GM23338 (cell line): ENCODE measurements at regions not wholly inside any gene's neighbourhood (a gene's known extent, or its start where the extent isn't known, plus 50 kb on each side); places are given as distances from the start of the nearest gene placed in this dataset.

Experiments used
- ATAC-seq: fragments of 200-7000 bp; cut with Tn5 transposase; 3 replicates; pipeline ENCODE4 v1.9.1; 2020
- DNase-seq: peaks from one replicate; pipeline ENCODE4 v3.0.0-alpha.2; 2015; ENCODE audit warnings: low spot score
- H2AFZ ChIP-seq: fragments of 200-600 bp; sonication (generic); 2 replicates; pipeline ENCODE4 v1.8.0; 2016; ENCODE audit warnings: antibody characterized with exemption, mild to moderate bottlenecking, moderate library complexity
- H3F3A ChIP-seq: fragments of 200-600 bp; sonication (generic); replicated peaks from 2 replicates; pipeline ENCODE4 v1.8.0; 2017; ENCODE audit warnings: antibody characterized with exemption, mixed run types, low read depth
- H3K27ac ChIP-seq: fragments of 200-600 bp; sonication (generic); 2 replicates; pipeline ENCODE4 v1.6.1; 2016; ENCODE audit warnings: low read depth
- H3K27me3 ChIP-seq: fragments of 200-600 bp; sonication (generic); 2 replicates; pipeline ENCODE4 v1.8.0; 2016; ENCODE audit warnings: mild to moderate bottlenecking, mixed run types, moderate library complexity; ENCODE audit not compliant: insufficient read depth
- H3K36me3 ChIP-seq: fragments of 200-600 bp; sonication (generic); 2 replicates; pipeline ENCODE4 v1.8.0; 2016; ENCODE audit warnings: mild to moderate bottlenecking; ENCODE audit not compliant: insufficient read depth
- H3K4me1 ChIP-seq: fragments of 200-600 bp; sonication (generic); 2 replicates; pipeline ENCODE4 v1.8.0; 2016; ENCODE audit warnings: mild to moderate bottlenecking, moderate library complexity; ENCODE audit not compliant: insufficient read depth
- H3K4me2 ChIP-seq: fragments of 200-600 bp; sonication (generic); 2 replicates; pipeline ENCODE4 v1.7.1; 2017; ENCODE audit warnings: mixed run types
- H3K4me3 ChIP-seq: fragments of 200-600 bp; sonication (generic); 2 replicates; pipeline ENCODE4 v1.6.1; 2016; ENCODE audit warnings: mixed run types
- H3K79me2 ChIP-seq: fragments of 200-600 bp; sonication (generic); replicated peaks from 2 replicates; pipeline ENCODE4 v1.8.0; 2017; ENCODE audit warnings: mild to moderate bottlenecking; ENCODE audit not compliant: insufficient read depth
- H3K9me2 ChIP-seq: fragments of 200-600 bp; sonication (generic); 2 replicates; pipeline ENCODE4 v1.8.0; 2017; ENCODE audit not compliant: insufficient read depth
- H4K20me1 ChIP-seq: fragments of 200-600 bp; sonication (generic); replicated peaks from 2 replicates; pipeline ENCODE4 v1.8.0; 2017; ENCODE audit warnings: mild to moderate bottlenecking; ENCODE audit not compliant: insufficient read depth
- H3K27ac Mint-ChIP-seq: 2 replicates; pipeline ENCODE4 v1.8.0; 2020; ENCODE audit warnings: inconsistent platforms, mild to moderate bottlenecking, moderate library complexity, mixed read lengths
- H3K27me3 Mint-ChIP-seq: 3 replicates; pipeline ENCODE4 v1.8.0; 2022; ENCODE audit warnings: low read depth, mild to moderate bottlenecking, moderate library complexity, mixed read lengths, inconsistent platforms; ENCODE audit not compliant: insufficient read depth, poor library complexity
- H3K36me3 Mint-ChIP-seq: 3 replicates; pipeline ENCODE4 v1.8.0; 2021; ENCODE audit warnings: low read depth, mild to moderate bottlenecking, inconsistent platforms, moderate library complexity, mixed read lengths
- H3K4me1 Mint-ChIP-seq: 3 replicates; pipeline ENCODE4 v1.8.0; 2020; ENCODE audit warnings: mild to moderate bottlenecking, inconsistent platforms, mixed read lengths
- H3K4me3 Mint-ChIP-seq: 3 replicates; pipeline ENCODE4 v1.8.0; 2021; ENCODE audit warnings: moderate library complexity, mild to moderate bottlenecking, inconsistent platforms, mixed read lengths
- H3K9me3 Mint-ChIP-seq: 3 replicates; pipeline ENCODE4 v1.8.0; 2020; ENCODE audit warnings: moderate library complexity, mild to moderate bottlenecking, inconsistent platforms, mixed read lengths
- CREB1 ChIP-seq: fragments of 250-450 bp; sonication (Bioruptor Pico); IDR thresholded peaks from 2 replicates; pipeline ENCODE4 v1.5.0; 2020; ENCODE audit warnings: low read depth, mild to moderate bottlenecking, moderate library complexity
- EZH2 ChIP-seq: fragments of 200-600 bp; sonication (generic); IDR thresholded peaks from one replicate; pipeline ENCODE4 v1.8.0; 2017; ENCODE audit warnings: antibody characterized with exemption, mild to moderate bottlenecking, low read depth; ENCODE audit not compliant: unreplicated experiment
- EZH2phosphoT487 ChIP-seq: fragments of 200-600 bp; sonication (generic); IDR thresholded peaks from one replicate; pipeline ENCODE4 v1.8.1; 2018; ENCODE audit warnings: antibody characterized with exemption; ENCODE audit not compliant: unreplicated experiment
- JUNB ChIP-seq: IDR thresholded peaks from one replicate; pipeline ENCODE4 v1.6.1; 2016; ENCODE audit warnings: antibody characterized with exemption; ENCODE audit not compliant: unreplicated experiment
- NANOG ChIP-seq: IDR thresholded peaks from 2 replicates; pipeline ENCODE4 v1.6.1; 2016; ENCODE audit warnings: antibody characterized with exemption, borderline replicate concordance
- POLR2AphosphoS5 ChIP-seq: IDR thresholded peaks from 2 replicates; pipeline ENCODE4 v1.6.1; 2016; ENCODE audit warnings: antibody characterized with exemption, low read depth
- STAT1 ChIP-seq: IDR thresholded peaks from one replicate; pipeline ENCODE4 v1.6.1; 2016; ENCODE audit warnings: antibody characterized with exemption; ENCODE audit not compliant: unreplicated experiment
- ZNF114 ChIP-seq: fragments of 250-450 bp; sonication (Bioruptor Pico); IDR thresholded peaks from 2 replicates; pipeline ENCODE4 v1.5.0; 2020; ENCODE audit warnings: mild to moderate bottlenecking, moderate library complexity
- ZNF331 ChIP-seq: fragments of 250-450 bp; sonication (Bioruptor Pico); IDR thresholded peaks from 2 replicates; pipeline ENCODE4 v1.5.0; 2020; ENCODE audit warnings: low read depth, mild to moderate bottlenecking, moderate library complexity
- TF ChIP-seq, protein P1 (sequence below), 2 experiments: fragments of 200-600 bp in 1 of 2; sonication (generic) in 1 of 2; conservative IDR thresholded peaks; 2 replicates each; pipeline versions ENCODE4 v1.5.1 to v1.6.1; 2016 to 2017; ENCODE audit warnings: antibody characterized with exemption in 2 of 2, low read depth in 2 of 2, mild to moderate bottlenecking in 2 of 2, moderate library complexity in 1 of 2
- TF ChIP-seq, protein P2 (sequence below): IDR thresholded peaks from 2 replicates; pipeline ENCODE4 v1.6.1; 2016; ENCODE audit warnings: antibody characterized with exemption
- TF ChIP-seq, protein P3 (sequence below): fragments of 250-450 bp; sonication (Bioruptor Pico); IDR thresholded peaks from 2 replicates; pipeline ENCODE4 v1.5.0; 2020; ENCODE audit warnings: mild to moderate bottlenecking, moderate library complexity

DNA sequence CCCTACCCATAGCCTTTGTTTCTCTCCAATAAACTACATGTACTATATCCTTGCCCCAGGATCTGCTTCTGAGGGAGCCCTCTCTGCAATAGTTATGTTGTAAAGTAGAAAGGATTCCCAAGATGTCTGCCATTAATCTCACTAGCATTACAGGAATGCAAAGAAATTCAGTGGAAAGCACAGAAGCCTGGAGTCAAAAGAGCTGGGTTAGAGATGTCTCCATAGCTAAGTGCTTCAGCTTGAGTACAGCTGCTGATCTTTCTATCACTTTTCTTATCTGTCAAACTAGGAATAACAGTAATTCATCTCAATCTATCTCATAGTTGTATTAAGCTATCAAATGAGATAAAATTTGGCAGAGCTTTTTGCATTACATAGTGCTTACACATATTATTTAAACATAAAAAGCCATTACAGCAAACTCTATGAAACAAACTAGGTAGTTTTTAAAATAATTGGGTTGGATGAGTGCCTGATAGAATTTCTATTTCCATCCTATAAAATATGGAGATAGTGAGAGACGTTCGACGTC lies 799.5 kb upstream of the SEMA6D start:
- Mint-ChIP-seq H3K9me3 (peaks cover 38% of the 10 kb centered on the region), H3K27me3 (peaks cover 2% of the 10 kb centered on the region), H3K4me1 (no peaks in the 10 kb centered on the region), H3K36me3 (no peaks in the 10 kb centered on the region; the same call in 2 of the 3 replicates), H3K27ac (no peak overlapping the region), H3K4me3 (no peak overlapping the region)
- H3K4me2 ChIP-seq = no peak overlapping the region
- no peak for TF ChIP-seq NANOG
- no peak for TF ChIP-seq POLR2AphosphoS5
- TF ChIP-seq, protein P1, sequence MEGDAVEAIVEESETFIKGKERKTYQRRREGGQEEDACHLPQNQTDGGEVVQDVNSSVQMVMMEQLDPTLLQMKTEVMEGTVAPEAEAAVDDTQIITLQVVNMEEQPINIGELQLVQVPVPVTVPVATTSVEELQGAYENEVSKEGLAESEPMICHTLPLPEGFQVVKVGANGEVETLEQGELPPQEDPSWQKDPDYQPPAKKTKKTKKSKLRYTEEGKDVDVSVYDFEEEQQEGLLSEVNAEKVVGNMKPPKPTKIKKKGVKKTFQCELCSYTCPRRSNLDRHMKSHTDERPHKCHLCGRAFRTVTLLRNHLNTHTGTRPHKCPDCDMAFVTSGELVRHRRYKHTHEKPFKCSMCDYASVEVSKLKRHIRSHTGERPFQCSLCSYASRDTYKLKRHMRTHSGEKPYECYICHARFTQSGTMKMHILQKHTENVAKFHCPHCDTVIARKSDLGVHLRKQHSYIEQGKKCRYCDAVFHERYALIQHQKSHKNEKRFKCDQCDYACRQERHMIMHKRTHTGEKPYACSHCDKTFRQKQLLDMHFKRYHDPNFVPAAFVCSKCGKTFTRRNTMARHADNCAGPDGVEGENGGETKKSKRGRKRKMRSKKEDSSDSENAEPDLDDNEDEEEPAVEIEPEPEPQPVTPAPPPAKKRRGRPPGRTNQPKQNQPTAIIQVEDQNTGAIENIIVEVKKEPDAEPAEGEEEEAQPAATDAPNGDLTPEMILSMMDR (conservative IDR thresholded peaks at IDR 0.05; ENCODE audit: low read depth in 2 of 2) = no peak
- no peak for TF ChIP-seq EZH2
- TF ChIP-seq CREB1 = no peak
- TF ChIP-seq JUNB = no peak
- TF ChIP-seq, protein P2, sequence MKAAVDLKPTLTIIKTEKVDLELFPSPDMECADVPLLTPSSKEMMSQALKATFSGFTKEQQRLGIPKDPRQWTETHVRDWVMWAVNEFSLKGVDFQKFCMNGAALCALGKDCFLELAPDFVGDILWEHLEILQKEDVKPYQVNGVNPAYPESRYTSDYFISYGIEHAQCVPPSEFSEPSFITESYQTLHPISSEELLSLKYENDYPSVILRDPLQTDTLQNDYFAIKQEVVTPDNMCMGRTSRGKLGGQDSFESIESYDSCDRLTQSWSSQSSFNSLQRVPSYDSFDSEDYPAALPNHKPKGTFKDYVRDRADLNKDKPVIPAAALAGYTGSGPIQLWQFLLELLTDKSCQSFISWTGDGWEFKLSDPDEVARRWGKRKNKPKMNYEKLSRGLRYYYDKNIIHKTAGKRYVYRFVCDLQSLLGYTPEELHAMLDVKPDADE = no peak
- no peaks in the 10 kb centered on the region for H3K79me2 ChIP-seq
- H3K27ac ChIP-seq = no peak overlapping the region
- H3K4me1 ChIP-seq = no peaks in the 10 kb centered on the region
- H4K20me1 ChIP-seq = no peaks in the 10 kb centered on the region
- DNase-seq (no peak), ATAC-seq (no peak)
- no peak overlapping the region for H3K4me3 ChIP-seq
- H3K27me3 ChIP-seq = no peaks in the 10 kb centered on the region
- no peaks in the 10 kb centered on the region for H3F3A ChIP-seq
- H2AFZ ChIP-seq = 0 out of 2 replicates have a peak overlapping the region, but pooled peaks have one; percentile 23
- H3K36me3 ChIP-seq = no peaks in the 10 kb centered on the region
- H3K9me2 ChIP-seq = no peaks in the 10 kb centered on the region

DNA sequence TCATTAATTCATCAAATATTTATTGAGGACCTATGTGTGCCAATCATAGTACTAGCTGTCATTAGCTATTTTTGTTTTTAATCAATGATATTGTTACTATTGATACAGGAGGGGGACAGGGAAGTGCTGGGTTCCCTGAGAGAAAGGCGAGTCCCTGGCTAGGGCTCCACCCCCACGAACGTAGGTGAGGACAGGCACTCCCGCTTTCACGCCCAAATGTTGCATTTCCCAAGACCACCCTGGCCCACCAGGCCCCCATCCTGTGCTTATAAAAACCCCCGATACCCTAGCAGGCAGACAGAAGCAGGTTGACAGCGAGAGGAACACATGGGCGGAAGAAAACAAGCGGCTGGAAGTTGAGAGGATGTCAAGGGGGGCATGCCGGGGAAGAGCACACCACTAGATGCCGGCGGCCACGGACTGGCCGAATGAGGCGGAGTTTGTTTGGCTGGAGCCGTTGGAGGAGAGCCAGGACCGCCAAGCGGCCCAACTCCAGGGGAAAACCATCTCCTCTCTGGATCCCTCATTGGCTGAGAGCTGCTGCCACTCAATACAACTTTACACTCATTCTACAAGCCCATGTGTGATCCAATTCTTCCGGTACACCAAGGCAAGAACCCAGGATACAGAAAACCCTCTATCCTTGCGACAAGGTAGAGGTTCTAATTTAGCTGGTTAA lies 798.7 kb upstream of the SEMA6D start:
- H4K20me1 ChIP-seq = no peaks in the 10 kb centered on the region
- H3K9me2 ChIP-seq = no peaks in the 10 kb centered on the region
- H3K79me2 ChIP-seq = no peaks in the 10 kb centered on the region
- no peak overlapping the region for H3K4me3 Mint-ChIP-seq
- no peak overlapping the region for H2AFZ ChIP-seq
- H3K27me3 Mint-ChIP-seq = peaks cover 2% of the 10 kb centered on the region
- H3F3A ChIP-seq = no peaks in the 10 kb centered on the region
- no peak for DNase-seq
- H3K4me1 Mint-ChIP-seq = no peaks in the 10 kb centered on the region
- peaks cover 42% of the 10 kb centered on the region for H3K9me3 Mint-ChIP-seq
- H3K4me2 ChIP-seq = no peak overlapping the region
- no peaks in the 10 kb centered on the region for H3K4me1 ChIP-seq
- no peak overlapping the region for H3K4me3 ChIP-seq
- no peak for ATAC-seq
- no peaks in the 10 kb centered on the region for H3K27me3 ChIP-seq
- H3K27ac ChIP-seq = no peak overlapping the region
- H3K36me3 Mint-ChIP-seq = no peaks in the 10 kb centered on the region; the same call in 2 of the 3 replicates
- no peaks in the 10 kb centered on the region for H3K36me3 ChIP-seq
- H3K27ac Mint-ChIP-seq = no peak overlapping the region
- TF ChIP-seq, protein P3, sequence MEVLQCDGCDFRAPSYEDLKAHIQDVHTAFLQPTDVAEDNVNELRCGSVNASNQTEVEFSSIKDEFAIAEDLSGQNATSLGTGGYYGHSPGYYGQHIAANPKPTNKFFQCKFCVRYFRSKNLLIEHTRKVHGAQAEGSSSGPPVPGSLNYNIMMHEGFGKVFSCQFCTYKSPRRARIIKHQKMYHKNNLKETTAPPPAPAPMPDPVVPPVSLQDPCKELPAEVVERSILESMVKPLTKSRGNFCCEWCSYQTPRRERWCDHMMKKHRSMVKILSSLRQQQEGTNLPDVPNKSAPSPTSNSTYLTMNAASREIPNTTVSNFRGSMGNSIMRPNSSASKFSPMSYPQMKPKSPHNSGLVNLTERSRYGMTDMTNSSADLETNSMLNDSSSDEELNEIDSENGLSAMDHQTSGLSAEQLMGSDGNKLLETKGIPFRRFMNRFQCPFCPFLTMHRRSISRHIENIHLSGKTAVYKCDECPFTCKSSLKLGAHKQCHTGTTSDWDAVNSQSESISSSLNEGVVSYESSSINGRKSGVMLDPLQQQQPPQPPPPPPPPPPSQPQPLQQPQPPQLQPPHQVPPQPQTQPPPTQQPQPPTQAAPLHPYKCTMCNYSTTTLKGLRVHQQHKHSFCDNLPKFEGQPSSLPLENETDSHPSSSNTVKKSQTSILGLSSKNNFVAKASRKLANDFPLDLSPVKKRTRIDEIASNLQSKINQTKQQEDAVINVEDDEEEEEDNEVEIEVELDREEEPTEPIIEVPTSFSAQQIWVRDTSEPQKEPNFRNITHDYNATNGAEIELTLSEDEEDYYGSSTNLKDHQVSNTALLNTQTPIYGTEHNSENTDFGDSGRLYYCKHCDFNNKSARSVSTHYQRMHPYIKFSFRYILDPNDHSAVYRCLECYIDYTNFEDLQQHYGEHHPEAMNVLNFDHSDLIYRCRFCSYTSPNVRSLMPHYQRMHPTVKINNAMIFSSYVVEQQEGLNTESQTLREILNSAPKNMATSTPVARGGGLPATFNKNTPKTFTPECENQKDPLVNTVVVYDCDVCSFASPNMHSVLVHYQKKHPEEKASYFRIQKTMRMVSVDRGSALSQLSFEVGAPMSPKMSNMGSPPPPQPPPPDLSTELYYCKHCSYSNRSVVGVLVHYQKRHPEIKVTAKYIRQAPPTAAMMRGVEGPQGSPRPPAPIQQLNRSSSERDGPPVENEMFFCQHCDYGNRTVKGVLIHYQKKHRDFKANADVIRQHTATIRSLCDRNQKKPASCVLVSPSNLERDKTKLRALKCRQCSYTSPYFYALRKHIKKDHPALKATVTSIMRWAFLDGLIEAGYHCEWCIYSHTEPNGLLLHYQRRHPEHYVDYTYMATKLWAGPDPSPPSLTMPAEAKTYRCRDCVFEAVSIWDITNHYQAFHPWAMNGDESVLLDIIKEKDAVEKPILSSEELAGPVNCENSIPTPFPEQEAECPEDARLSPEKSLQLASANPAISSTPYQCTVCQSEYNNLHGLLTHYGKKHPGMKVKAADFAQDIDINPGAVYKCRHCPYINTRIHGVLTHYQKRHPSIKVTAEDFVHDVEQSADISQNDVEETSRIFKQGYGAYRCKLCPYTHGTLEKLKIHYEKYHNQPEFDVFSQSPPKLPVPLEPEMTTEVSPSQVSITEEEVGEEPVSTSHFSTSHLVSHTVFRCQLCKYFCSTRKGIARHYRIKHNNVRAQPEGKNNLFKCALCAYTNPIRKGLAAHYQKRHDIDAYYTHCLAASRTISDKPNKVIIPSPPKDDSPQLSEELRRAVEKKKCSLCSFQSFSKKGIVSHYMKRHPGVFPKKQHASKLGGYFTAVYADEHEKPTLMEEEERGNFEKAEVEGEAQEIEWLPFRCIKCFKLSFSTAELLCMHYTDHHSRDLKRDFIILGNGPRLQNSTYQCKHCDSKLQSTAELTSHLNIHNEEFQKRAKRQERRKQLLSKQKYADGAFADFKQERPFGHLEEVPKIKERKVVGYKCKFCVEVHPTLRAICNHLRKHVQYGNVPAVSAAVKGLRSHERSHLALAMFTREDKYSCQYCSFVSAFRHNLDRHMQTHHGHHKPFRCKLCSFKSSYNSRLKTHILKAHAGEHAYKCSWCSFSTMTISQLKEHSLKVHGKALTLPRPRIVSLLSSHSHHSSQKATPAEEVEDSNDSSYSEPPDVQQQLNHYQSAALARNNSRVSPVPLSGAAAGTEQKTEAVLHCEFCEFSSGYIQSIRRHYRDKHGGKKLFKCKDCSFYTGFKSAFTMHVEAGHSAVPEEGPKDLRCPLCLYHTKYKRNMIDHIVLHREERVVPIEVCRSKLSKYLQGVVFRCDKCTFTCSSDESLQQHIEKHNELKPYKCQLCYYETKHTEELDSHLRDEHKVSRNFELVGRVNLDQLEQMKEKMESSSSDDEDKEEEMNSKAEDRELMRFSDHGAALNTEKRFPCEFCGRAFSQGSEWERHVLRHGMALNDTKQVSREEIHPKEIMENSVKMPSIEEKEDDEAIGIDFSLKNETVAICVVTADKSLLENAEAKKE (CRISPR knock-in tag) = no peak
- TF ChIP-seq EZH2 (no peak), NANOG (no peak), STAT1 (no peak), ZNF114 (CRISPR knock-in tag) (no peak), ZNF331 (CRISPR knock-in tag) (no peak), CREB1 (no peak), EZH2phosphoT487 (no peak)
